ENCODE measurements at regions not wholly inside any gene's neighbourhood (a gene's known extent, or its start where the extent isn't known, plus 50 kb on each side); places are given as distances from the start of the nearest gene placed in this dataset.
A peak's percentile ranks its signal among the peaks of the same experiment; 100 is the strongest.

DNA sequence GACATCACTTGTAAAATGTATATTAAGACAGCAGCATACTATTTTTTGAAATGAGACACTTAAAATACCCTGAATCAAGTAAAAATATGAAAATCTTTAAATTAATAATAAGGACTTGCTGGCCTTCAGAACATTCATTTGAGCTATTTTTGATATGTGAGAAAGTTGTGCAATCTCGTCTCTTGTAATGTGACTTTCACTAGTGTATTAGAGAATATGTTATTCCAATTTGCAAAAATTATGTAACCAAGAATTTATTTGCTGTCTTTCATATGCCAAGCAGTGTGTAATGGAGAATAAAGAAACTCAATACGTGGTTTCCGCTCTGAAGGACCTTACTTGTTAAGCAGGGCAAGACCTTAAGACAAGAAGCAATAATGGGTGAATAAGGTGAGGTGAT is 375.0 kb upstream of the RUNX1 start:
- H3K27ac ChIP-seq (ENCODE audit: extremely low read depth, low read depth, low read length), result no peak overlapping the region
- POLR2A ChIA-PET, result no interaction called here
- H3K9me3 ChIP-seq (ENCODE audit: control insufficient read depth, insufficient read depth, low read depth, low read length), result no peaks in the 10 kb centered on the region
- H3K4me3 ChIP-seq (ENCODE audit: low read depth, low read length), result no peak overlapping the region
- H3K36me3 ChIP-seq (ENCODE audit: control insufficient read depth in 2 of 2, insufficient read depth in 1 of 2, low read length in 2 of 2), result no peaks in the 10 kb centered on the region
- H3K4me1 ChIP-seq (ENCODE audit: control insufficient read depth, insufficient read depth, low read length), result no peaks in the 10 kb centered on the region
- CTCF ChIA-PET, result interaction anchor here (0.7 kb wide), 1 partner anchor 23 kb away, joined by 3 read pairs; no protein-coding TSS in a partner anchor
- TF ChIP-seq, protein P1, sequence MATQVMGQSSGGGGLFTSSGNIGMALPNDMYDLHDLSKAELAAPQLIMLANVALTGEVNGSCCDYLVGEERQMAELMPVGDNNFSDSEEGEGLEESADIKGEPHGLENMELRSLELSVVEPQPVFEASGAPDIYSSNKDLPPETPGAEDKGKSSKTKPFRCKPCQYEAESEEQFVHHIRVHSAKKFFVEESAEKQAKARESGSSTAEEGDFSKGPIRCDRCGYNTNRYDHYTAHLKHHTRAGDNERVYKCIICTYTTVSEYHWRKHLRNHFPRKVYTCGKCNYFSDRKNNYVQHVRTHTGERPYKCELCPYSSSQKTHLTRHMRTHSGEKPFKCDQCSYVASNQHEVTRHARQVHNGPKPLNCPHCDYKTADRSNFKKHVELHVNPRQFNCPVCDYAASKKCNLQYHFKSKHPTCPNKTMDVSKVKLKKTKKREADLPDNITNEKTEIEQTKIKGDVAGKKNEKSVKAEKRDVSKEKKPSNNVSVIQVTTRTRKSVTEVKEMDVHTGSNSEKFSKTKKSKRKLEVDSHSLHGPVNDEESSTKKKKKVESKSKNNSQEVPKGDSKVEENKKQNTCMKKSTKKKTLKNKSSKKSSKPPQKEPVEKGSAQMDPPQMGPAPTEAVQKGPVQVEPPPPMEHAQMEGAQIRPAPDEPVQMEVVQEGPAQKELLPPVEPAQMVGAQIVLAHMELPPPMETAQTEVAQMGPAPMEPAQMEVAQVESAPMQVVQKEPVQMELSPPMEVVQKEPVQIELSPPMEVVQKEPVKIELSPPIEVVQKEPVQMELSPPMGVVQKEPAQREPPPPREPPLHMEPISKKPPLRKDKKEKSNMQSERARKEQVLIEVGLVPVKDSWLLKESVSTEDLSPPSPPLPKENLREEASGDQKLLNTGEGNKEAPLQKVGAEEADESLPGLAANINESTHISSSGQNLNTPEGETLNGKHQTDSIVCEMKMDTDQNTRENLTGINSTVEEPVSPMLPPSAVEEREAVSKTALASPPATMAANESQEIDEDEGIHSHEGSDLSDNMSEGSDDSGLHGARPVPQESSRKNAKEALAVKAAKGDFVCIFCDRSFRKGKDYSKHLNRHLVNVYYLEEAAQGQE (tag by site-specific recombination; IDR thresholded peaks at IDR 0.05), result no peak
- no peak for TF ChIP-seq ZNF239 (tag by site-specific recombination; IDR thresholded peaks at IDR 0.05)
- TF ChIP-seq ZNF37A (tag by site-specific recombination; IDR thresholded peaks at IDR 0.05), result no peak
- TF ChIP-seq ZNF510 (tag by site-specific recombination; IDR thresholded peaks at IDR 0.05; ENCODE audit: insufficient replicate concordance), result no peak
- TF ChIP-seq ZNF830 (tag by site-specific recombination; IDR thresholded peaks at IDR 0.05; ENCODE audit: low read depth), result no peak
- no peak for TF ChIP-seq ZNF544 (tag by site-specific recombination; IDR thresholded peaks at IDR 0.05)
- TF ChIP-seq, protein P2, sequence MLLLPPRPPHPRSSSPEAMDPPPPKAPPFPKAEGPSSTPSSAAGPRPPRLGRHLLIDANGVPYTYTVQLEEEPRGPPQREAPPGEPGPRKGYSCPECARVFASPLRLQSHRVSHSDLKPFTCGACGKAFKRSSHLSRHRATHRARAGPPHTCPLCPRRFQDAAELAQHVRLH (tag by site-specific recombination; IDR thresholded peaks at IDR 0.05), result no peak
- no peak for TF ChIP-seq ZNF768 (tag by site-specific recombination; IDR thresholded peaks at IDR 0.05)

DNA sequence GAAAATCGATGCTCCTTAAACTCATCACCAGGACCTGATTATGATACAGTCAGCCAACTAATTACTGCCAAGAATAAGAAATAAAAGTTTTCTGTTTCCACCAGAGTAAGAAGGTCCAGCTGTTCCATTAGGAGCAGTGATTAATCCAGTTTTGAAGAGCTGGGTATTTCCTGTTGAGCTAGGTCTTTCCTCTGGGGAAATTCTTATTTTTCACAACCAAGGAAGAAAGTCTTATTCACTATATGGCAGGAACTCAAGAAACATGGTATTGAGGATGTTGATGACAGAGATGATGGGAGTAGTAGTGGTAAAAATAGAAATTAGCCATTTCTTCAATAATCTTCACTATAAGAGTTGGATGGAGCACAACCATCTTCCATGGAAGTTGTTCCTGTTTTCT is 374.6 kb upstream of the RUNX1 start:
- TF ChIP-seq ZNF600 (tag by site-specific recombination; IDR thresholded peaks at IDR 0.05) (no peak), ZNF335 (tag by site-specific recombination; conservative IDR thresholded peaks at IDR 0.05) (no peak)
- TF ChIP-seq, protein P3, sequence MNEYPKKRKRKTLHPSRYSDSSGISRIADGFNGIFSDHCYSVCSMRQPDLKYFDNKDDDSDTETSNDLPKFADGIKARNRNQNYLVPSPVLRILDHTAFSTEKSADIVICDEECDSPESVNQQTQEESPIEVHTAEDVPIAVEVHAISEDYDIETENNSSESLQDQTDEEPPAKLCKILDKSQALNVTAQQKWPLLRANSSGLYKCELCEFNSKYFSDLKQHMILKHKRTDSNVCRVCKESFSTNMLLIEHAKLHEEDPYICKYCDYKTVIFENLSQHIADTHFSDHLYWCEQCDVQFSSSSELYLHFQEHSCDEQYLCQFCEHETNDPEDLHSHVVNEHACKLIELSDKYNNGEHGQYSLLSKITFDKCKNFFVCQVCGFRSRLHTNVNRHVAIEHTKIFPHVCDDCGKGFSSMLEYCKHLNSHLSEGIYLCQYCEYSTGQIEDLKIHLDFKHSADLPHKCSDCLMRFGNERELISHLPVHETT (tag by site-specific recombination; IDR thresholded peaks at IDR 0.05), result no peak
- no peak overlapping the region for H3K27ac ChIP-seq (ENCODE audit: extremely low read depth, low read depth, low read length)
- ChIA-PET CTCF (interaction anchor here (0.7 kb wide), 1 partner anchor 23 kb away, joined by 3 read pairs; no protein-coding TSS in a partner anchor), POLR2A (no interaction called here)
- H3K4me1 ChIP-seq (ENCODE audit: control insufficient read depth, insufficient read depth, low read length), result no peaks in the 10 kb centered on the region
- H3K9me3 ChIP-seq (ENCODE audit: control insufficient read depth, insufficient read depth, low read depth, low read length), result no peaks in the 10 kb centered on the region
- H3K4me3 ChIP-seq (ENCODE audit: low read depth, low read length), result no peak overlapping the region
- H3K36me3 ChIP-seq (ENCODE audit: control insufficient read depth in 2 of 2, insufficient read depth in 1 of 2, low read length in 2 of 2), result no peaks in the 10 kb centered on the region

DNA sequence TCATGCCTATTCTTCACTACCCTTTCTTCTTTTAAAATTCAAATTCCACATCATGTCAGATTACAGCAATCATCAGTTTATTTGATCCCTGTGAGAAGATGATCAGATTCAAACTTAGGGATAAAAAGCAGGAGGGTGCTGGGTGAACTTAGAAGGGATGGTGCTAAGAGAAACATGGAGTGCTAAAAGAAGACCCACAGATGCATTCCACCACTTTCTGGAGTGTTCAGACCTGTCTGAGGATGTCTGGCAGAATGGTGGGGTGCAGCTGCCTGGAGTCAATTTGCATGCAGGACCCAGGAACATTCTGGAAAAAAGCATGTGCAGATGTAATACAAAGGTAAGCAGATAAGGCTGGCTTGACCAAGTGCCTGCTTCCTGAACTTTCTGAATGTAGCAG is 372.9 kb upstream of the RUNX1 start:
- H3K27ac ChIP-seq (ENCODE audit: extremely low read depth, low read depth, low read length), result no peak overlapping the region
- CTCF ChIA-PET, result interaction anchor here (0.6 kb wide), 1 partner anchor 418 kb away, joined by 3 read pairs; no protein-coding TSS in a partner anchor
- POLR2A ChIA-PET, result no interaction called here
- H3K4me1 ChIP-seq (ENCODE audit: control insufficient read depth, insufficient read depth, low read length), result no peaks in the 10 kb centered on the region
- no peaks in the 10 kb centered on the region for H3K36me3 ChIP-seq (ENCODE audit: control insufficient read depth in 2 of 2, insufficient read depth in 1 of 2, low read length in 2 of 2)
- H3K4me3 ChIP-seq (ENCODE audit: low read depth, low read length), result no peak overlapping the region
- no peaks in the 10 kb centered on the region for H3K9me3 ChIP-seq (ENCODE audit: control insufficient read depth, insufficient read depth, low read depth, low read length)
- TF ChIP-seq, protein P4, sequence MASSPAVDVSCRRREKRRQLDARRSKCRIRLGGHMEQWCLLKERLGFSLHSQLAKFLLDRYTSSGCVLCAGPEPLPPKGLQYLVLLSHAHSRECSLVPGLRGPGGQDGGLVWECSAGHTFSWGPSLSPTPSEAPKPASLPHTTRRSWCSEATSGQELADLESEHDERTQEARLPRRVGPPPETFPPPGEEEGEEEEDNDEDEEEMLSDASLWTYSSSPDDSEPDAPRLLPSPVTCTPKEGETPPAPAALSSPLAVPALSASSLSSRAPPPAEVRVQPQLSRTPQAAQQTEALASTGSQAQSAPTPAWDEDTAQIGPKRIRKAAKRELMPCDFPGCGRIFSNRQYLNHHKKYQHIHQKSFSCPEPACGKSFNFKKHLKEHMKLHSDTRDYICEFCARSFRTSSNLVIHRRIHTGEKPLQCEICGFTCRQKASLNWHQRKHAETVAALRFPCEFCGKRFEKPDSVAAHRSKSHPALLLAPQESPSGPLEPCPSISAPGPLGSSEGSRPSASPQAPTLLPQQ (tag by site-specific recombination; IDR thresholded peaks at IDR 0.05), result no peak
- TF ChIP-seq TRIM28 (IDR thresholded peaks at IDR 0.05; ENCODE audit: borderline replicate concordance, low read length) (peak; percentile 65; the same call in 1 of the 2 replicates), SETDB1 (IDR thresholded peaks at IDR 0.05; ENCODE audit: insufficient read length, low read length) (peak; percentile 72), ZNF571 (tag by site-specific recombination; IDR thresholded peaks at IDR 0.05) (no peak)

Data from HEK293 (cell line).